Activated CD8-positive, alpha-beta memory T cell treated with anti-CD3 and anti-CD28 coated beads, Interleukin-2, amount 50 U/mL, for 24 hours (primary cell): ENCODE measurements at regions not wholly inside any gene's neighbourhood (a gene's known extent, or its start where the extent isn't known, plus 50 kb on each side); places are given as distances from the start of the nearest gene placed in this dataset.

ENCODE experiments used
- DNase-seq: peaks from one replicate; pipeline ENCODE4 v3.0.0-alpha.2; 2020; ENCODE audit errors: extremely low read depth

- no peak for DNase-seq
Measured at GRCh38 chr13:44022196-44022595, 142.5 kb downstream of the LACC1 start.

DNA sequence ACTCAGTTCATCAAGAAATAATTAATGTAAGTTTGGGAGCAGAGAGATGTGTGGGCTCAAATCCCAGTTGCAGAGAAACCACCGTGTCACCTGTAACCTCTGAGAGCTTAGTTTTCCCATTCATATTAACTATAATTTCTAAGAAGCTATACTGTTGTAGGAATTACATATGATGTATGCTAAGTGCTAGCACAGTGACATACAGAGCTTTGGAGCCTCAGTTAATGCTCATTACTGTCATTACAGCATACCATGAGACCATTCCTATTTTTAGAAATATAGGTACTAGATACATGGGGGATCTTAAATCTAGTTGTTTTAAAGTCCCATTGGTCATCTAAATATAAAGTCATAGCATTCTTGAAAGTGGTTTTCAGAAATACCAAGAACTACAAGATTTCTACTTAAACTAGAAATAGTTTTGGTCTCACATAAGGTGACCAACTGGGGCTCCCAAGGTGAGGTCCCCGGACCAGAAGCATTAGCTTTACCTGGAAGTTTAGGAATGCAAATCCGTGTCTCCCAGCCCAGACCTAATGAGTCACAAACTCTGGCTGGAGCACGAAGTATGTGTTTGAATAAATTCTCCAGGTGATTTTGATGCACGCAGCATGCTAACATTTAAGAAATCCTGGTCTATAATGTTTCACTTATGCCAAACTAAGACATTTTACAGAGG lies 144.6 kb downstream of the LACC1 start:
- DNase-seq, result no peak

- no peak for DNase-seq
Measured at GRCh38 chr13:44024846-44025195, 145.1 kb downstream of the LACC1 start.

- no peak for DNase-seq
Measured at GRCh38 chr13:44026194-44026593, 146.5 kb downstream of the LACC1 start.

DNA sequence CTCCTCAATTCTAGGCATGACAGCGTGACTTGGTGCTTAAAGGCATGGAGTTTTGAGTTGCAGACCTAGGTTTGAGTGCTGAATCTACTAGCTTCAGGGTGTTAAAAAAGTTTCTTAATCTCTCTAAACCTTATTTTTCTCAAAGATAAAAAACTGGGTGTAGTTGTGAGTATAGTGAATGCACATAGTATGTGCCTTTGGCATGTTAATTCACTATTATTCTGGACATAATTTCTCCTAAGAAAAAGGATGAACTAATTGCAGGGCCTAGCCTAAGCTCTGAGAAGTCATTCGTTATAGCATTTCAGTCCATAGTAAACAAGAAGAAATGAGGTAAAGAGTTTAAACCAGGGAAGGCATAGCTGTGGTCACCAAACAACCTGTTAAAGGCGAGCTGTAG lies 149.0 kb downstream of the LACC1 start:
- DNase-seq, result no peak

- DNase-seq, result no peak
Measured at GRCh38 chr13:44030615-44031014, 150.9 kb downstream of the LACC1 start.

GRCh38 chr13:44031555-44031954 lies 151.9 kb downstream of the LACC1 start:
- no peak for DNase-seq

DNA sequence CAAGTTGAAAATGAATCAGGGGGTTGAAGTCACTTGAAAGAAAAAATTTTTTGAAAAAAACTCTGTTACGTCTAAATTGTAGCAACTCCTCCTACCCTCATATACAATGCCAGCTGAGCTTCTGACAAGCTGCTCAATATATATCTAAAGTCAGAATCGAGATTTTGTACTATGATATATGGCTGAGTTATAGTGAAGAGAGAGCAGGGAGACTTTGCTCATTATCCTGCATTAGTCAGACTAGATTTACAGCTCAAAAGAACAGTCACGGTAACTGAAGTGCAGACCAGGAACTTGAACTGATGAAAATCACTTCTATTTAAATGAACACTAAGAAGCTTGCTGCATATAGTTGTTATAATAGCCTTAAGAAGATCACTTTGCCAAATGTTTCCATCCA lies 153.1 kb downstream of the LACC1 start:
- DNase-seq, result no peak

DNA sequence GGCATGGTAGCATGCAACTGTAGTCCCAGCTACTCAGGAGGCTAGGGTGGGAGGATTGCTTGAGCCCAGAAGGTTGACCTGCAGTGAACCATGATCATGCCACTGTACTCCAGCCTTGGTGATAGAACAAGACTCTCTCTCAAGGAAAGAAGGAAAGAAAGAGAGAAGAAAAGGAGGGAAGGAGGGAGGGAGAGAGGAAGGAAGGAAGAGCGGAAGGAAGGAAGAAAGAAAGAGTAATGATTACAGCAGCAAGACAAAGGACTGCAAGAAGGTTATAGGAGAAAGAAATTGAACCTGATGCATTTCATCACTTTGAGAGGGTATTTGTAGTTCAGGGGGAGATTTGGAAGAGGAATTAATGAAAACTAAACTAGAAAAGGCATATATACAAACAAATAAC lies 155.7 kb downstream of the LACC1 start:
- no peak for DNase-seq

DNA sequence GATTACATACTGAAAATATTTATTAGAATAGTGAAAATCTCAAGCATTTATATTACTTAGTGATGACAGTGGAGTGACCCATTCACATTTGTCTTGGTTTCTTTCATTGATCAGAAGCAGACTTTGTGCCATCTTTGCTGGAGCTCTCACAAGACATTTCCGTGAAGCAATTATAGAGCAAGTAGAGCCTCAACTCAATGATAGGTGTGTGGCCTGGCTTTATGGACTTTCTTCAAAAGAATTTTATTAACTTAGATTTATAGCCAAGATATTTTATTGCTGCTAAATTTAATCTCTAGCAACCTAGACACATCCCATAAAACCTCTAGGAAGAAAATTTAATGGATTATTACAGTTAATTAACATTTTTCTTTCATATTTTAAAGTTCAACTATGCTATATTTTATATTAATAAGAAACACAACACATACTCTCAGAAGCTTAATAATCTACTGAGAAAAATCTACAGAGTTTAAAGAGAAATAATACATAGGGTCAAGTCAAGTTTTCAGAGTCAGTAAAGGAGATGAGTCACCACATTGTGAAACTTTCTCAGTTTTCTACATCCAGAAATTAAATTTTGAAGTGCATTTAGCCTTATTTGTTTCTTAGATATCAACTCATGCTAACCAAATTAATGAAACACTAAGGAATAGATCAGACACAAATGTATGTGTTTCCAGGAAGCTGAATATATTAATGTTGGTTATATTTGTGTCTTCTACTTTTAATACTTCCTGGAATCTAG lies 160.5 kb downstream of the LACC1 start:
- no peak for DNase-seq

DNA sequence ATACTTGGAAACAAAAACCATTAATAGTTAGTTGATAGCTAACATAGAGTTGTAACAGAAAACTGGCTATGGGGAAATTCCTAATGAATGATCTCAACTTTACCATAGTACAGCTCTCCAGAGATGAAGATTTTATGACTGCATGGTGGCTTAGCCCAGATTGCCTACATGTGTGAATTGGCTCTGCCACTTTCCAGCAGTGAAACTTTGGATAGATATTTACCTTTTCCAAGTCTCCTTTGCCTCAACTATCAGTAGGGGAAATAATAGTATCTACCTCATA lies 161.1 kb downstream of the LACC1 start:
- no peak for DNase-seq

DNA sequence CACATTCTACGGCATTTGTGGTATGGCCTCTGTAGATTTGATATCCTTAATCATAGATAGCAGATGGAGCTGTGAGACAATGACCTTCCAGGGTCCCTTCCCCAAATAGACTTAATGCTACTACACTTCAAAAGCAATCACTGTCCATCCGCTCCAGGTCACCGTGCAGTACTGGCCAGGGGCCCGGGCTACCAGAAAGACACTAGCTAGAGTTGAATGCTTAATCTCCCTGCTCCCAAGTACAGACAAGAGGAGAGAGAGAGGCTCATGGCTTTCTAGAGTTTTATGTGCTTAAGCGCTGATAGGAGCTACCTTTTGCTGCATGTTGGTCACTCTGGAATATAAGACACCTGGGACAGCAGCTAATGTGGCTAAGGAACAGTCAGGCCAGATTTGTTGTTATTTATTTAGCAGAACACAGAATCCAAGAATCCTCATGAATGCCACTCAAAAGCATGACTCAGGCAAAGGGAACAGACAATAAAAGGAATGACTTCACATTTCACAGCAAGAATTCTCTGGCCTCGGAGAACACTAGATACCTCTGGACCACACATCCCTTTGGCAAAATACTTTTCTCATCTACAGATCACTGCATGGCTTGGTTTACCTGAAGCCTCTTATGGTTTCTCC lies 165.0 kb downstream of the LACC1 start:
- DNase-seq, result no peak

DNA sequence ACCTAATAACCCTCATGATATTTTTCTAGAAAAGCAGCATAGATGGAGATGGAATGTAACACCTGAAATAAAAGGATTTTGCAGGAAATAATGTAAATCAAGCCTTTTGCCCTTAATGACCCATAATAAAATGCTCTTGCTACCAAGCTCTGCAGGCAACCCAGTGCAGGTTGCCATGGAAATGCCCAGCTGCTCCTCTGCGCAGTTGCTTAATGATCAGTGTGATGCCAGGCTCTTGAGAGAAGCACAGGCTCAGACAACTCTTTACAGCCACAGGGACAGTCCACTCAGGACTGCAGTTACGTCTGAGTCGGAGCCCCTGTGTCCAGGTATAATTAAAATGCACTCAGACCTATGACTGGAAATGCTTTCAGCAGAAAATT lies 165.5 kb downstream of the LACC1 start:
- DNase-seq, result no peak

DNA sequence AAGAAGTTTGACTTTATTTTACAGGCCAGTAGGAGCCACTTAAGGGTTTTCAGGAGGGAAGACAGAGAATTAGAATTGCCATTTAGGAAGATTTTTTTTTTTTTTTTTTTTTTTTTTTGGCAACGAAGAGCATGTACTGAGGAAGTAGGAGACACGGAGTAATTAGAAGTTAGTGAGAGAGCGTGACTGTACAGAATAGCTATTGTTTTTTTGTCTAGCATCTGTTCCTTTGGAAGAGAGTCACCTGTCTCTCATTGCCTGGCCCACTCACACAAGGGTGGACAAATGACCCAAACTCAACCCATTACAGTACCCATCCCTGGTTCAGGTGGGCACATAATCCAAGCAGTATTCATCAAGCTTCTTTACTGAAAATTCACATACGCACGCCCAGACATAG lies 166.7 kb downstream of the LACC1 start:
- no peak for DNase-seq

- no peak for DNase-seq
Measured at GRCh38 chr13:44048326-44048725, 168.6 kb downstream of the LACC1 start.

DNA sequence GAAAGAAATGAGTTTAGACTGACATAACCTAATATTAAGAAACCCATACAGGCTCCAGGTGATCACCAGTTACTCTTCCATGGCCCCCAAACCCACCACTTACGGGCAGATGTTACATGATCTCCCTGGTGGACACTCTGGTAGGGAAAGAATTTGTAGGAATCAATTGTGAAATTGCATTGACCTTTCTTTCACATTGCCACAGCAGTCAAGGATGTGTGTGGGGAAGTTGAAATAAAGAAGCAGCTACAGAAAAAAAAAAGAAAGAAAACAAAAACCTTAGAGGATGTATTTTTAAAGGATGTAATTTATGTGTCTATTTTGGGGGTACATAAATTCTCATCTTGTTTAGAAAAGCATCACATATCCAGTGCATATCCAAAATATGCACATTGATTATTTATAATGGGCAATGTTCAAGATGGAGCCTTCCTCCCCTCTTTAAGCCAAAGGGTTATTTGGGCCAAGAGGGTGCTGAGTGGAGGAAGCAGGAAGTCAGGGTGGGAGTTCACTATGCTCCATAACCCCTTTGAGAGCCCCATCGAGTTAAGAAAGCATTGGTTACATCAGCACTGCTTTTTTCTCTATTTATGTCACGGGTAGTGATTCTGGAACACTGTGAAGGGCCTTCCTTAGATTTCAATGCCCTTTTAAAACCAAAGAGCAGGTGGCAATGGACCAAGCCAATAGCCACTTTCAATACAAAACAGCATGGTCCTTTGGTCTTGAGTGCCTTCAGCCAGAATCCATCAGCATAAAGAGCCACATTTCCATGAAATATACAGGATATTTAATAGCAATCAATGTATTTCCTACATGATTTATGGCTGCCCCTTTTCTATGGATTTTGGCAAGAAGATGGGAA lies 169.6 kb downstream of the LACC1 start:
- no peak for DNase-seq

- DNase-seq, result no peak
Measured at GRCh38 chr13:44050450-44051063, 170.9 kb downstream of the LACC1 start.

- no peak for DNase-seq
Measured at GRCh38 chr13:44051405-44051804, 171.7 kb downstream of the LACC1 start.

- no peak for DNase-seq
Measured at GRCh38 chr13:44051918-44052675, 172.4 kb downstream of the LACC1 start.

GRCh38 chr13:44052780-44053184 lies 173.1 kb downstream of the LACC1 start:
- no peak for DNase-seq

DNA sequence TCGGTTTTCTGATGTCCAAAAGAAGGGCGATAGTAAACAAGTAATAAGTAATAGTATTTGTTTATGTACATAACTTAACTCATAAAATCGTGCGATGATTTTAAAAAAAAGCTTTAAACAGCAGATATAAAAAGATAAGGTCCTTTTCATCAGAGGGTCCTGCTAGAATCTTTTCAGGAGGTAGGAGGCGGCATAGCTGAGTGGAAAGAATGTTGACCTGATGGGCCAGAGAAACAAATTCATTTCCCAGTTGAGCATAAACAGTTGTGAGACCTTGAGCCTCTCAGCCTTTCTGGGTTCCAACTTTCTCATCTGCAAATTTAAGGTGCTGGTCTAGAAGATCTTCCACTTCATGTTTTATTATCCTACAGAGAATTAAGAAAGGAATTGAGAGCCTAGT lies 173.5 kb downstream of the LACC1 start:
- DNase-seq, result no peak
